NCI-H2196 (cell line): ENCODE measurements at regions not wholly inside any gene's neighbourhood (a gene's known extent, or its start where the extent isn't known, plus 50 kb on each side); places are given as distances from the start of the nearest gene placed in this dataset.

Source experiments
- DNase-seq: peaks from one replicate; lab custom pipeline; 2025; ENCODE audit not compliant: unreplicated experiment; lab: John Stamatoyannopoulos, UW

GRCh38 chr13:24074678-24075077 lies 85.8 kb upstream of the SPATA13 start:
- DNase-seq, result no peak

GRCh38 chr13:24075137-24075975 lies 85.2 kb upstream of the SPATA13 start:
- DNase-seq, result no peak

- no peak for DNase-seq
Observed at GRCh38 chr13:24076109-24076508, 84.4 kb upstream of the SPATA13 start.

GRCh38 chr13:24076636-24077035 lies 83.9 kb upstream of the SPATA13 start:
- no peak for DNase-seq

GRCh38 chr13:24080134-24080533 lies 80.4 kb upstream of the SPATA13 start:
- DNase-seq, result no peak

GRCh38 chr13:24081387-24081786 lies 79.1 kb upstream of the SPATA13 start:
- DNase-seq, result no peak

- DNase-seq, result no peak
Observed at GRCh38 chr13:24083141-24083540, 77.4 kb upstream of the SPATA13 start.

- DNase-seq, result no peak
Observed at GRCh38 chr13:24083722-24084421, 76.6 kb upstream of the SPATA13 start.

GRCh38 chr13:24085662-24086061 lies 74.9 kb upstream of the SPATA13 start:
- DNase-seq, result no peak

- no peak for DNase-seq
Observed at GRCh38 chr13:24086642-24087041, 73.9 kb upstream of the SPATA13 start.

- DNase-seq, result no peak
Observed at GRCh38 chr13:24087605-24088225, 72.8 kb upstream of the SPATA13 start.

- DNase-seq, result no peak
Observed at GRCh38 chr13:24090049-24090448, 70.5 kb upstream of the SPATA13 start.

- DNase-seq, result no peak
Observed at GRCh38 chr13:24091080-24091479, 69.4 kb upstream of the SPATA13 start.

- no peak for DNase-seq
Observed at GRCh38 chr13:24092108-24092507, 68.4 kb upstream of the SPATA13 start.

GRCh38 chr13:24093047-24093446 lies 67.5 kb upstream of the SPATA13 start:
- DNase-seq, result no peak

GRCh38 chr13:24096659-24097058 lies 63.9 kb upstream of the SPATA13 start:
- no peak for DNase-seq

- DNase-seq, result no peak
Observed at GRCh38 chr13:24097064-24097463, 63.5 kb upstream of the SPATA13 start.

GRCh38 chr13:24097667-24098066 lies 62.9 kb upstream of the SPATA13 start:
- DNase-seq, result no peak

- no peak for DNase-seq
Observed at GRCh38 chr13:24099490-24099889, 61.0 kb upstream of the SPATA13 start.

- DNase-seq, result no peak
Observed at GRCh38 chr13:24100188-24100587, 60.3 kb upstream of the SPATA13 start.

- no peak for DNase-seq
Observed at GRCh38 chr13:24103782-24104372, 56.6 kb upstream of the SPATA13 start.

- DNase-seq, result no peak
Observed at GRCh38 chr13:24104723-24105122, 55.8 kb upstream of the SPATA13 start.
